ENCODE measurements at regions not wholly inside any gene's neighbourhood (a gene's known extent, or its start where the extent isn't known, plus 50 kb on each side); places are given as distances from the start of the nearest gene placed in this dataset.

GRCh38 chr3:18500322-18500721, 75.2 kb upstream of the SATB1 start:
- Histone ChIP-seq H3K9ac (no peak overlapping the region), H2AFZ (replicated peaks) (no peak overlapping the region), H3F3A (ENCODE audit: low read depth) (no peaks in the 10 kb centered on the region), H3K4me1 (peaks cover 4% of the 10 kb centered on the region), H4K20me1 (ENCODE audit: low read depth) (no peaks in the 10 kb centered on the region), H3K36me3 (no peaks in the 10 kb centered on the region), H3K4me3 (no peak overlapping the region), H3K27me3 (no peaks in the 10 kb centered on the region), H3K79me2 (ENCODE audit: low read depth) (no peaks in the 10 kb centered on the region), H3K27ac (no peak overlapping the region), H3K9me3 (ENCODE audit: low read depth) (no peaks in the 10 kb centered on the region), H3K4me2 (no peak overlapping the region)
- Mint-ChIP-seq H3K36me3 (no peaks in the 10 kb centered on the region), H3K27me3 (ENCODE audit: insufficient read depth, low read depth) (peaks cover 2% of the 10 kb centered on the region), H3K4me3 (no peak overlapping the region), H3K27ac (no peak overlapping the region), H3K9me3 (no peaks in the 10 kb centered on the region), H3K4me1 (no peaks in the 10 kb centered on the region)
- no peak for DNase-seq (ENCODE audit: low spot score)
- TF ChIP-seq EZH2 (IDR thresholded peaks at IDR 0.05) (no peak), EZH2phosphoT487 (IDR thresholded peaks at IDR 0.05) (no peak)
- TF ChIP-seq, protein P1, sequence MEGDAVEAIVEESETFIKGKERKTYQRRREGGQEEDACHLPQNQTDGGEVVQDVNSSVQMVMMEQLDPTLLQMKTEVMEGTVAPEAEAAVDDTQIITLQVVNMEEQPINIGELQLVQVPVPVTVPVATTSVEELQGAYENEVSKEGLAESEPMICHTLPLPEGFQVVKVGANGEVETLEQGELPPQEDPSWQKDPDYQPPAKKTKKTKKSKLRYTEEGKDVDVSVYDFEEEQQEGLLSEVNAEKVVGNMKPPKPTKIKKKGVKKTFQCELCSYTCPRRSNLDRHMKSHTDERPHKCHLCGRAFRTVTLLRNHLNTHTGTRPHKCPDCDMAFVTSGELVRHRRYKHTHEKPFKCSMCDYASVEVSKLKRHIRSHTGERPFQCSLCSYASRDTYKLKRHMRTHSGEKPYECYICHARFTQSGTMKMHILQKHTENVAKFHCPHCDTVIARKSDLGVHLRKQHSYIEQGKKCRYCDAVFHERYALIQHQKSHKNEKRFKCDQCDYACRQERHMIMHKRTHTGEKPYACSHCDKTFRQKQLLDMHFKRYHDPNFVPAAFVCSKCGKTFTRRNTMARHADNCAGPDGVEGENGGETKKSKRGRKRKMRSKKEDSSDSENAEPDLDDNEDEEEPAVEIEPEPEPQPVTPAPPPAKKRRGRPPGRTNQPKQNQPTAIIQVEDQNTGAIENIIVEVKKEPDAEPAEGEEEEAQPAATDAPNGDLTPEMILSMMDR (IDR thresholded peaks at IDR 0.05) = no peak

- H3K79me2 ChIP-seq (ENCODE audit: low read depth) = no peaks in the 10 kb centered on the region
- H3K9ac ChIP-seq = no peak overlapping the region
- H3K4me3 ChIP-seq = no peak overlapping the region
- no peaks in the 10 kb centered on the region for H3K4me1 ChIP-seq
- peaks cover 2% of the 10 kb centered on the region for H3K27me3 Mint-ChIP-seq (ENCODE audit: insufficient read depth, low read depth)
- DNase-seq (ENCODE audit: low spot score) = no peak
- H3K4me3 Mint-ChIP-seq = no peak overlapping the region
- H4K20me1 ChIP-seq (ENCODE audit: low read depth) = no peaks in the 10 kb centered on the region
- H3K27me3 ChIP-seq = no peaks in the 10 kb centered on the region
- H3F3A ChIP-seq (ENCODE audit: low read depth) = no peaks in the 10 kb centered on the region
- no peaks in the 10 kb centered on the region for H3K9me3 ChIP-seq (ENCODE audit: low read depth)
- H3K36me3 ChIP-seq = no peaks in the 10 kb centered on the region
- H3K27ac Mint-ChIP-seq = no peak overlapping the region
- H2AFZ ChIP-seq (replicated peaks) = no peak overlapping the region
- TF ChIP-seq, protein P1 (IDR thresholded peaks at IDR 0.05) = no peak
- TF ChIP-seq EZH2 (IDR thresholded peaks at IDR 0.05) = no peak
- TF ChIP-seq EZH2phosphoT487 (IDR thresholded peaks at IDR 0.05) = no peak
- H3K27ac ChIP-seq = no peak overlapping the region
- H3K4me1 Mint-ChIP-seq = no peaks in the 10 kb centered on the region
- no peaks in the 10 kb centered on the region for H3K9me3 Mint-ChIP-seq
- H3K36me3 Mint-ChIP-seq = no peaks in the 10 kb centered on the region
- H3K4me2 ChIP-seq = no peak overlapping the region
Measured at GRCh38 chr3:18499301-18499700, 74.2 kb upstream of the SATB1 start.

GRCh38 chr3:18494251-18494650, 69.1 kb upstream of the SATB1 start:
- Histone ChIP-seq H2AFZ (replicated peaks) (no peak overlapping the region), H3K27me3 (no peaks in the 10 kb centered on the region), H3K27ac (no peak overlapping the region), H3K4me2 (no peak overlapping the region), H3K36me3 (no peaks in the 10 kb centered on the region), H3K4me1 (no peaks in the 10 kb centered on the region), H3K9me3 (ENCODE audit: low read depth) (no peaks in the 10 kb centered on the region), H3K79me2 (ENCODE audit: low read depth) (no peaks in the 10 kb centered on the region), H4K20me1 (ENCODE audit: low read depth) (no peaks in the 10 kb centered on the region), H3F3A (ENCODE audit: low read depth) (no peaks in the 10 kb centered on the region), H3K9ac (no peak overlapping the region), H3K4me3 (no peak overlapping the region)
- TF ChIP-seq, protein P1 (IDR thresholded peaks at IDR 0.05) = no peak
- TF ChIP-seq EZH2phosphoT487 (IDR thresholded peaks at IDR 0.05) (no peak), EZH2 (IDR thresholded peaks at IDR 0.05) (no peak)
- Mint-ChIP-seq H3K27me3 (ENCODE audit: insufficient read depth, low read depth) (peaks cover 2% of the 10 kb centered on the region), H3K27ac (no peak overlapping the region), H3K4me1 (no peaks in the 10 kb centered on the region), H3K4me3 (no peak overlapping the region), H3K9me3 (no peaks in the 10 kb centered on the region), H3K36me3 (no peaks in the 10 kb centered on the region)
- no peak for DNase-seq (ENCODE audit: low spot score)

Data from neural progenitor cell (in vitro differentiated cells).